Osteoblast (primary cell): ENCODE measurements at regions not wholly inside any gene's neighbourhood (a gene's known extent, or its start where the extent isn't known, plus 50 kb on each side); places are given as distances from the start of the nearest gene placed in this dataset.
A peak's percentile ranks its signal among the peaks of the same experiment; 100 is the strongest.

ENCODE experiments used
- DNase-seq: peaks from one replicate; pipeline ENCODE4 v3.0.0; 2011; ENCODE audit warnings: low spot score, mixed read lengths; ENCODE audit not compliant: insufficient read length; ENCODE audit errors: missing footprints
- H2AFZ ChIP-seq: 2 replicates; pipeline ENCODE4 v1.6.0; 2011; ENCODE audit warnings: mild to moderate bottlenecking, low read length
- H3K27ac ChIP-seq: 2 replicates; pipeline ENCODE4 v1.5.1; 2011; ENCODE audit warnings: mild to moderate bottlenecking, low read depth, low read length, moderate library complexity
- H3K27me3 ChIP-seq: 2 replicates; pipeline ENCODE4 v1.6.0; 2012; ENCODE audit warnings: mild to moderate bottlenecking, control low read depth, inconsistent platforms, low read length, moderate library complexity; ENCODE audit not compliant: insufficient read depth
- H3K36me3 ChIP-seq: 2 replicates; pipeline ENCODE4 v1.5.1; 2011; ENCODE audit warnings: mild to moderate bottlenecking, low read length, control low read depth, moderate library complexity; ENCODE audit not compliant: insufficient read depth
- H3K4me1 ChIP-seq: 2 replicates; pipeline ENCODE4 v1.5.1; 2011; ENCODE audit warnings: mild to moderate bottlenecking, low read length, control low read depth, moderate library complexity; ENCODE audit not compliant: insufficient read depth
- H3K4me2 ChIP-seq: 2 replicates; pipeline ENCODE4 v1.6.0; 2011; ENCODE audit warnings: mild to moderate bottlenecking, low read length; ENCODE audit not compliant: insufficient read depth
- H3K4me3 ChIP-seq: fragments of 200-600 bp; sonication (generic); 3 replicates; pipeline ENCODE4 v1.5.1; 2012; ENCODE audit warnings: mild to moderate bottlenecking, low read length, inconsistent platforms; ENCODE audit not compliant: insufficient read depth
- H3K79me2 ChIP-seq: 2 replicates; pipeline ENCODE4 v1.6.0; 2012; ENCODE audit warnings: mild to moderate bottlenecking, low read length, control low read depth, inconsistent platforms; ENCODE audit not compliant: insufficient read depth
- H3K9me3 ChIP-seq: 2 replicates; pipeline ENCODE4 v1.5.1; 2011; ENCODE audit warnings: low read depth, low read length, control low read depth
- H4K20me1 ChIP-seq: 2 replicates; pipeline ENCODE4 v1.6.0; 2012; ENCODE audit warnings: mild to moderate bottlenecking, low read length, control low read depth; ENCODE audit not compliant: insufficient read depth
- CTCF ChIP-seq: IDR thresholded peaks from 2 replicates; pipeline ENCODE4 v1.5.1; 2011; ENCODE audit warnings: mild to moderate bottlenecking, low read depth, low read length, moderate library complexity; ENCODE audit errors: extremely low read depth

DNA sequence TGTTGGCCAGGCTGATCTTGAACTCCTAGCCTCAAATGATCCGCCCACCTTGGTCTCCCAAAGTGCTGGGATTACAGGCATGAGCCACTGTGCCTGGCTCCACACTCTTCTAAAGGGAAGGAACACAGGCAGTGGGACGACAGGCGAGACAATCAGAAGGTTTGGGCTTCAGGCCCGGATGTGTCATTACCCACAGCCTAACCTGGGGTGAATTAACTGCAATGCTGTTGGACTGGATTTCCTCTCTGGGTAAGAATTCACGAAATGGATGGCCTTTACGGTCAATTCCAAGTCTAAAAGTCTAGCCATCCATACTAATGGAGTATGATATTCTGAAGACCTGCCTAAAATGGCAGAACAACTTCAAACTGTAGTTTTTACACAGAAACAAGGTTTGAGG is 83.7 kb upstream of the CCDC28A start:
- H3K27ac ChIP-seq = no peak overlapping the region
- peaks cover 42% of the 10 kb centered on the region for H3K79me2 ChIP-seq
- H3K9me3 ChIP-seq = no peaks in the 10 kb centered on the region
- H3K4me1 ChIP-seq = peaks cover 13% of the 10 kb centered on the region
- no peak for TF ChIP-seq CTCF
- no peaks in the 10 kb centered on the region for H3K27me3 ChIP-seq
- H4K20me1 ChIP-seq = no peaks in the 10 kb centered on the region
- H3K4me3 ChIP-seq = no peak overlapping the region
- H2AFZ ChIP-seq = peak overlapping the region; percentile 53
- no peak overlapping the region for H3K4me2 ChIP-seq
- H3K36me3 ChIP-seq = no peaks in the 10 kb centered on the region
- no peak for DNase-seq

- Histone ChIP-seq H3K27ac (peak overlapping the region; percentile 62), H3K79me2 (peaks cover 34% of the 10 kb centered on the region), H3K9me3 (no peaks in the 10 kb centered on the region), H3K4me2 (peak overlapping the region; percentile 92), H3K27me3 (no peaks in the 10 kb centered on the region), H3K36me3 (no peaks in the 10 kb centered on the region), H3K4me1 (peaks cover 13% of the 10 kb centered on the region), H2AFZ (peak overlapping the region; percentile 97), H3K4me3 (peak overlapping the region; percentile 88), H4K20me1 (no peaks in the 10 kb centered on the region)
- TF ChIP-seq CTCF = no peak
- peak; percentile 27 for DNase-seq
These were observed 82.5 kb upstream of the CCDC28A start for GRCh38 chr6:138690975-138691594.

DNA sequence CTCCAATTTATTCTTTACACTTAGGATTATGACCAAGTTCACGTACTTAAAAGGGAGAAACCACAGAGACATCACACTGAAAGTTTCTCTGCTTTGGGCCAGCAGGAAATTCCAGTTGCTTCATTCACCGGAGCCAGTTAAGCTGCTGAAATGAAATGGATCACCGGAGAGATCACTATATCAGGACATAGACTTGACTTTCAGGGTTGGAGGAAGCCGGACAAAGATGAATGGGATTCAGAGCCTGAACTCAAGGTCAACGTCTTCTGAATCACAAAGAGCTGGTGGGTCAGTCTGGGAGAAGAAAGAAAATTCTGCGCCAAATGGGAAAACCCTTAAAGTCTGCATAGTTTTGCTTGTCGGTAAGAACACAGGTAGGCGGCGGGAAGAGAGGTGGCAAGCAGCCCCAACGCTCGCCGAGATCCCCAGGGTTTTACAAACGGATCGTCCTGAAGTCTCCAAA is 81.9 kb upstream of the CCDC28A start:
- Histone ChIP-seq H3K4me1 (peaks cover 13% of the 10 kb centered on the region), H2AFZ (peak overlapping the region; percentile 97), H3K79me2 (peaks cover 31% of the 10 kb centered on the region), H3K36me3 (no peaks in the 10 kb centered on the region), H3K27ac (peak overlapping the region; percentile 62), H3K9me3 (no peaks in the 10 kb centered on the region), H3K27me3 (no peaks in the 10 kb centered on the region), H3K4me2 (peak overlapping the region; percentile 92), H3K4me3 (peak overlapping the region; percentile 88), H4K20me1 (no peaks in the 10 kb centered on the region)
- peak; percentile 87 for DNase-seq
- no peak for TF ChIP-seq CTCF

- Histone ChIP-seq H3K27ac (peak overlapping the region; percentile 62), H2AFZ (peak overlapping the region; percentile 97), H3K4me2 (peak overlapping the region; percentile 92), H4K20me1 (no peaks in the 10 kb centered on the region), H3K79me2 (peaks cover 24% of the 10 kb centered on the region), H3K9me3 (no peaks in the 10 kb centered on the region), H3K4me1 (peaks cover 13% of the 10 kb centered on the region), H3K36me3 (no peaks in the 10 kb centered on the region), H3K27me3 (no peaks in the 10 kb centered on the region), H3K4me3 (peak overlapping the region; percentile 88)
- peak; percentile 60 for TF ChIP-seq CTCF
- peak; percentile 99 for DNase-seq
These were observed 81.3 kb upstream of the CCDC28A start for GRCh38 chr6:138692058-138692977.
